Smooth muscle cell (in vitro differentiated cells): ENCODE measurements at regions not wholly inside any gene's neighbourhood (a gene's known extent, or its start where the extent isn't known, plus 50 kb on each side); places are given as distances from the start of the nearest gene placed in this dataset.
A peak's percentile ranks its signal among the peaks of the same experiment; 100 is the strongest.

ENCODE experiments used
- DNase-seq: peaks from one replicate; lab custom pipeline; 2025; ENCODE audit not compliant: unreplicated experiment; lab: John Stamatoyannopoulos, UW
- H2AFZ ChIP-seq: fragments of 200-600 bp; sonication (generic); 2 replicates; pipeline ENCODE4 v1.6.0; 2016; ENCODE audit warnings: antibody characterized with exemption, low read depth, mild to moderate bottlenecking
- H3F3A ChIP-seq: fragments of 200-600 bp; sonication (generic); 2 replicates; pipeline ENCODE4 v1.6.0; 2017; ENCODE audit warnings: antibody characterized with exemption, low read depth
- H3K27ac ChIP-seq: fragments of 200-600 bp; sonication (generic); 2 replicates; pipeline ENCODE4 v1.5.1; 2016; ENCODE audit warnings: low read depth, mild to moderate bottlenecking
- H3K27me3 ChIP-seq: fragments of 200-600 bp; sonication (generic); 2 replicates; pipeline ENCODE4 v1.6.1; 2016; ENCODE audit warnings: low read depth, mild to moderate bottlenecking
- H3K36me3 ChIP-seq: fragments of 200-600 bp; sonication (generic); 2 replicates; pipeline ENCODE4 v1.5.1; 2016; ENCODE audit warnings: low read depth
- H3K4me1 ChIP-seq: fragments of 200-600 bp; sonication (generic); 2 replicates; pipeline ENCODE4 v1.5.1; 2016; ENCODE audit warnings: low read depth
- H3K4me2 ChIP-seq: fragments of 200-600 bp; sonication (generic); 2 replicates; pipeline ENCODE4 v1.6.0; 2016; ENCODE audit warnings: mild to moderate bottlenecking
- H3K4me3 ChIP-seq: fragments of 200-600 bp; sonication (generic); 2 replicates; pipeline ENCODE4 v1.5.1; 2016; ENCODE audit warnings: mild to moderate bottlenecking
- H3K79me2 ChIP-seq: fragments of 200-600 bp; sonication (generic); 2 replicates; pipeline ENCODE4 v1.6.0; 2016; ENCODE audit warnings: low read depth, mild to moderate bottlenecking
- H3K9ac ChIP-seq: fragments of 200-600 bp; sonication (generic); 2 replicates; pipeline ENCODE4 v1.6.0; 2016; ENCODE audit warnings: low read depth
- H3K9me3 ChIP-seq: fragments of 200-600 bp; sonication (generic); replicated peaks from 2 replicates; pipeline ENCODE4 v1.5.1; 2016; ENCODE audit warnings: low read depth
- H4K20me1 ChIP-seq: fragments of 200-600 bp; sonication (generic); 2 replicates; pipeline ENCODE4 v1.6.0; 2016; ENCODE audit warnings: low read depth
- WGBS: methylation state at CpG from one replicate; pipeline ENCODE4 v1.1.7; 2016; ENCODE audit warnings: low lambda C conversion rate; 5-methylcytosine and 5-hydroxymethylcytosine counted together
- TF ChIP-seq, protein P1 (sequence below): fragments of 200-600 bp; sonication (generic); IDR thresholded peaks from 2 replicates; pipeline ENCODE4 v1.5.1; 2017; ENCODE audit warnings: borderline replicate concordance, mild to moderate bottlenecking, antibody characterized with exemption; ENCODE audit not compliant: insufficient read depth, poor library complexity, severe bottlenecking

DNA sequence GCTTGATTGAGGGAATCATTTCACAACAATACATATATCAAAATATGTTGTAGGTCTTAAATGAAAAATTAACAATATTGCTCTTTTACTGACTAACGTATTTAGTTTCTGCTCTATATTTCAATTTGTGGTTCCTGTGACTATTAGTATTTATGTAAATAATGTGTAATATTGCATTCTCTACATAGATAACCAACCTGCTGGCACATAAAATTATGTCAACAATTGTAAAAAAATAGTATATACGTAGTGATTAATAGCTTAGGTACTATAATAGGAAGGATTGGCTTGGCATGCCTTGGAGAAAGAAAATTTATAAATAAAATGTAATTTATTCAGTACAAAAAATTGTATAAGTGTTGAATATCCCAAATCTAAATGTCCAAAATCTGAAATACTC lies 1336.1 kb downstream of the PCDH9 start:
- TF ChIP-seq, protein P1, sequence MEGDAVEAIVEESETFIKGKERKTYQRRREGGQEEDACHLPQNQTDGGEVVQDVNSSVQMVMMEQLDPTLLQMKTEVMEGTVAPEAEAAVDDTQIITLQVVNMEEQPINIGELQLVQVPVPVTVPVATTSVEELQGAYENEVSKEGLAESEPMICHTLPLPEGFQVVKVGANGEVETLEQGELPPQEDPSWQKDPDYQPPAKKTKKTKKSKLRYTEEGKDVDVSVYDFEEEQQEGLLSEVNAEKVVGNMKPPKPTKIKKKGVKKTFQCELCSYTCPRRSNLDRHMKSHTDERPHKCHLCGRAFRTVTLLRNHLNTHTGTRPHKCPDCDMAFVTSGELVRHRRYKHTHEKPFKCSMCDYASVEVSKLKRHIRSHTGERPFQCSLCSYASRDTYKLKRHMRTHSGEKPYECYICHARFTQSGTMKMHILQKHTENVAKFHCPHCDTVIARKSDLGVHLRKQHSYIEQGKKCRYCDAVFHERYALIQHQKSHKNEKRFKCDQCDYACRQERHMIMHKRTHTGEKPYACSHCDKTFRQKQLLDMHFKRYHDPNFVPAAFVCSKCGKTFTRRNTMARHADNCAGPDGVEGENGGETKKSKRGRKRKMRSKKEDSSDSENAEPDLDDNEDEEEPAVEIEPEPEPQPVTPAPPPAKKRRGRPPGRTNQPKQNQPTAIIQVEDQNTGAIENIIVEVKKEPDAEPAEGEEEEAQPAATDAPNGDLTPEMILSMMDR = no peak
- Histone ChIP-seq H3K27ac (no peak overlapping the region), H3F3A (no peaks in the 10 kb centered on the region), H3K9me3 (no peaks in the 10 kb centered on the region), H3K4me3 (no peak overlapping the region), H3K79me2 (no peaks in the 10 kb centered on the region), H4K20me1 (no peaks in the 10 kb centered on the region), H3K4me2 (no peak overlapping the region), H3K36me3 (no peaks in the 10 kb centered on the region), H3K4me1 (no peaks in the 10 kb centered on the region), H3K27me3 (no peaks in the 10 kb centered on the region), H2AFZ (no peak overlapping the region), H3K9ac (no peak overlapping the region)
- DNase-seq = no peak
- 83% methylated on average over 2 of the region's 2 CpGs for WGBS

DNA sequence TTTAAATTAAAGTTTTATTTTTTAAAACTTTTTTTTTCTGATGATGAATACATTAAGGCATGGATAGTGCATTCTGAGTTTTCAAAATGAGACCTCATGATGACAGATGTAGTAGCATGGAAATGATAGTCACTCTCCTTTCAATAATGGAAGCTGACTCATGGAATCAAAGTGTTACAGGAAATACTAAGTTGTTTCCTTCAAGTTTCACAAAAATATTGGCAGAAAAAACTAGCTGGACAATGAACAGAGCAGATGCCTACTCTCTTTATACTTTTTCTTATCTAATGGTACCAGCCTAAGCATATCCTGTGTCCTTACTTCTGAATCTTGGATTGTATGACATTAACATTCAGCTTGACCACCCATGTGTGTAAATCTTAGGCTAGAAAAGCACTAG lies 1337.3 kb downstream of the PCDH9 start:
- no peaks in the 10 kb centered on the region for H3K27me3 ChIP-seq
- no peaks in the 10 kb centered on the region for H3K4me1 ChIP-seq
- no peak overlapping the region for H3K27ac ChIP-seq
- no peaks in the 10 kb centered on the region for H3K9me3 ChIP-seq
- H2AFZ ChIP-seq = peak overlapping the region; percentile 79
- no peaks in the 10 kb centered on the region for H3K79me2 ChIP-seq
- no peak overlapping the region for H3K9ac ChIP-seq
- no peaks in the 10 kb centered on the region for H3F3A ChIP-seq
- TF ChIP-seq, protein P1 = no peak
- H3K4me2 ChIP-seq = no peak overlapping the region
- H3K4me3 ChIP-seq = no peak overlapping the region
- H3K36me3 ChIP-seq = no peaks in the 10 kb centered on the region
- H4K20me1 ChIP-seq = no peaks in the 10 kb centered on the region
- no peak for DNase-seq

DNA sequence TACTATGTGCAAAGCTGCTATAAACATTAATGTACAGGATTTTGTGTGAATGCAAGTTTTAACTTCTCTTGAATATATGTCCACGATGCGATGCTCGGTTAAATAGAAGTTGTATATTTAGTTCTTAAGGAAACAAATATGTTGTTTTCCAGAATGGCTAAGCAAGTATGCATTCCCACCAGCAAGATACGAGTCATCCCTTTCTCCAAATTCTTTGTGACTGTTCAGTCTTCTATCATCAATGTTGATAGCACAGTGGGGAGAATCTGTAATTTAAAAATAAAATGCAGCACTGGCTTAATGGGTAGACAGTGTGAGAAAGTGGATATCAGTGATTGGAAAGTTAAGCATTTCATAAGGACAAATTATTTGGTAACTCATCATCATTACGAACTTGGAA lies 1340.8 kb downstream of the PCDH9 start:
- Histone ChIP-seq H3K9me3 (no peaks in the 10 kb centered on the region), H3K4me3 (no peak overlapping the region), H3F3A (no peaks in the 10 kb centered on the region), H3K4me2 (no peak overlapping the region), H3K27me3 (no peaks in the 10 kb centered on the region), H2AFZ (no peak overlapping the region), H3K79me2 (no peaks in the 10 kb centered on the region), H3K36me3 (no peaks in the 10 kb centered on the region), H3K4me1 (no peaks in the 10 kb centered on the region), H3K9ac (no peak overlapping the region), H3K27ac (no peak overlapping the region), H4K20me1 (no peaks in the 10 kb centered on the region)
- 77% methylated on average over 5 of the region's 5 CpGs for WGBS
- no peak for DNase-seq
- TF ChIP-seq, protein P1 = no peak

DNA sequence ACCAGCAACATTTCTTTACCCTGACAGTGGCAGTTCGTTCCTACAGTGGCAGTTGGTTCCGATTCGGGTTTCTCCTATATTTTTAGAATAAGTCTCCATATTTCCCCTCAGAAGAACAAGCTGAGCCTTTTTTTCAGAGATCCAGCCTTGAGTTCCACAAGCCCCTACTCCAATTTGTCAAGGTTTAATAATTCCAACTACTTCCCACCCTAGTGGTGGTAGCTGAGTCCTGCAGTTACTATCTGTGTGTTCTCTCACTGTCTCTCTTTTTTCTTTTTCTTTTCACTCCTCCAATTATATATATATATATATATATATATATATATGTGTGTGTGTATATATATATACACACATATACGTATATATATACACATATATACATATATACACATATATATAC lies 1347.3 kb downstream of the PCDH9 start:
- Histone ChIP-seq H3K4me2 (no peak overlapping the region), H3F3A (no peaks in the 10 kb centered on the region), H2AFZ (no peak overlapping the region), H3K4me3 (no peak overlapping the region), H3K36me3 (no peaks in the 10 kb centered on the region), H4K20me1 (no peaks in the 10 kb centered on the region), H3K27ac (peak overlapping the region; percentile 19), H3K9ac (no peak overlapping the region), H3K4me1 (no peaks in the 10 kb centered on the region), H3K79me2 (no peaks in the 10 kb centered on the region), H3K9me3 (no peaks in the 10 kb centered on the region), H3K27me3 (no peaks in the 10 kb centered on the region)
- 89% methylated on average over 4 of the region's 4 CpGs for WGBS
- DNase-seq = no peak
- TF ChIP-seq, protein P1 = peak; percentile 17
